HCT116 (cell line): ENCODE measurements at regions not wholly inside any gene's neighbourhood (a gene's known extent, or its start where the extent isn't known, plus 50 kb on each side); places are given as distances from the start of the nearest gene placed in this dataset.

Experiments used
- RAD21 ChIP-seq: IDR thresholded peaks from 2 replicates; pipeline ENCODE4 v1.6.1; 2012; ENCODE audit warnings: low read depth, mild to moderate bottlenecking
- TCF7L2 ChIP-seq: IDR thresholded peaks from 2 replicates; pipeline ENCODE4 v1.7.0; 2011; ENCODE audit warnings: borderline replicate concordance, inconsistent platforms; ENCODE audit not compliant: insufficient read depth, insufficient read length; ENCODE audit errors: extremely low read depth
- TF ChIP-seq, protein P1 (sequence below), 3 experiments: fragments of 200-600 bp in 1 of 3; sonication (generic) in 1 of 3; IDR thresholded peaks in 2 of 3; conservative IDR thresholded peaks in 1 of 3; 2 replicates each; pipeline ENCODE4 v1.5.1; 2012 to 2017; ENCODE audit warnings: low read depth in 2 of 3, low read length in 2 of 3, antibody characterized with exemption in 1 of 3, borderline replicate concordance in 1 of 3, control low read depth in 1 of 3, mild to moderate bottlenecking in 1 of 3, mixed read lengths in 1 of 3, mixed run types in 1 of 3, moderate library complexity in 1 of 3; ENCODE audit not compliant: insufficient read depth in 1 of 3
- TF ChIP-seq, protein P2 (sequence below): IDR thresholded peaks from 2 replicates; pipeline ENCODE4 v1.6.1; 2012

DNA sequence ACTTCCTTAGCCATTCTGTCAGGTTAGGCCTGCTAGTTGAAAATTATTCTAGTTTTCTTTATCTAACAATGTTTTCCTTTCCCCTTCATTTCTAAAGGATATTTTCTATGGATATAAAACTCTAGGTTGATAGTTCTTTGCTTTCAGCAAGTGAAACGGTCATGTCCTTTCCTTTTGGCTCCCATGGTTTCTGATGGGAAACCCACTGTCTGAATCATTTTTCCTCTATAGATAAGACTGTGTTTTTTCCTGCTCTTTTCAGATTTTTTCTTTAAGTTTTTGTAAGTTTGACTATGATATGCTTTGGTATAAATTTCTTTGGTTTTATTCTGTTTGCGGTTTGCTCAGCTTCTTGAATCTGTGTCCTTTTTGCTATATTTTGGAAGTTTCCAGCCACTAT, 800.9 kb downstream of the USP25 start:
- TF ChIP-seq RAD21 (no peak), TCF7L2 (no peak)
- TF ChIP-seq, protein P1, sequence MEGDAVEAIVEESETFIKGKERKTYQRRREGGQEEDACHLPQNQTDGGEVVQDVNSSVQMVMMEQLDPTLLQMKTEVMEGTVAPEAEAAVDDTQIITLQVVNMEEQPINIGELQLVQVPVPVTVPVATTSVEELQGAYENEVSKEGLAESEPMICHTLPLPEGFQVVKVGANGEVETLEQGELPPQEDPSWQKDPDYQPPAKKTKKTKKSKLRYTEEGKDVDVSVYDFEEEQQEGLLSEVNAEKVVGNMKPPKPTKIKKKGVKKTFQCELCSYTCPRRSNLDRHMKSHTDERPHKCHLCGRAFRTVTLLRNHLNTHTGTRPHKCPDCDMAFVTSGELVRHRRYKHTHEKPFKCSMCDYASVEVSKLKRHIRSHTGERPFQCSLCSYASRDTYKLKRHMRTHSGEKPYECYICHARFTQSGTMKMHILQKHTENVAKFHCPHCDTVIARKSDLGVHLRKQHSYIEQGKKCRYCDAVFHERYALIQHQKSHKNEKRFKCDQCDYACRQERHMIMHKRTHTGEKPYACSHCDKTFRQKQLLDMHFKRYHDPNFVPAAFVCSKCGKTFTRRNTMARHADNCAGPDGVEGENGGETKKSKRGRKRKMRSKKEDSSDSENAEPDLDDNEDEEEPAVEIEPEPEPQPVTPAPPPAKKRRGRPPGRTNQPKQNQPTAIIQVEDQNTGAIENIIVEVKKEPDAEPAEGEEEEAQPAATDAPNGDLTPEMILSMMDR (IDR thresholded peaks at IDR 0.05 in 2 of 3, conservative IDR thresholded peaks at IDR 0.05 in 1 of 3; ENCODE audit: borderline replicate concordance in 1 of 3, insufficient read depth in 1 of 3, low read depth in 2 of 3, low read length in 2 of 3): no peak
- TF ChIP-seq, protein P2, sequence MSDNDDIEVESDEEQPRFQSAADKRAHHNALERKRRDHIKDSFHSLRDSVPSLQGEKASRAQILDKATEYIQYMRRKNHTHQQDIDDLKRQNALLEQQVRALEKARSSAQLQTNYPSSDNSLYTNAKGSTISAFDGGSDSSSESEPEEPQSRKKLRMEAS: no peak
